COLO668 (cell line): ENCODE measurements at regions not wholly inside any gene's neighbourhood (a gene's known extent, or its start where the extent isn't known, plus 50 kb on each side); places are given as distances from the start of the nearest gene placed in this dataset.

Experiments used
- DNase-seq: peaks from one replicate; lab custom pipeline; 2025; ENCODE audit not compliant: unreplicated experiment; lab: John Stamatoyannopoulos, UW

DNA sequence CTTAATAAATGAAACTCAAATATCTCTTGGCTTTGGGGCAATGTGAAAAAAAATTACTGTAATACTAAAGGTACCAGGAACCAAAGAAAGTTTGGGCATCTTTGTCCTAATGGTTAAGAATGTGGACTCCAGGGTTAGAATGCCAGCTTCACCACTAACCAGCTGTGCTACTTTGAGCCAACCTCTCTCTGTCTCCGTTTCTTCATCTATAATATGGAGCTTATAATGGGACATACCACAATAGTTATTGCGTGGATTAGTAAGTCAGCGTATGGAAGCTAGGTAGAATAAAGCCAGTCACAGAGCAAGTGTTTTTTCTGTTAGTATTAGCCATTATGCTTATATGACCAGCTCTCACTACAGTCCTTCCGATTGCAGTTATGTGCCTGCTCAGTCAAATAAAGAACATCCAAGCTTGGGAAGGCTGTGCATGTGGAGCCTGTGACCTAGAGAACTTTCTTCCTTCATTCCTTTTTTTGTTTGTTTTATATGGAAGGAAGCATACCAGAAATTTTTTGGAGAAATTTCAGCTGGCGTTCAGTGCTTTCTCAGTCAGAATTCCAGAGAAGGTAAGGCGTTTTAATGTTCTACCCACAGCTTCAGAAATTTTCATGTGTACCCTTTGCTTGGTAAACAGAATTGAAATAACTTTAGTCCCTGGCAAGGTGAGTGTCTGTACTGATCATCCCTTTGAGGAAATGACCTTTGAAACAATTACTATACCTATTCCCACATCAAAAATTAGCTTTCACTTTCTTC is 114.0 kb upstream of the RND3 start:
- DNase-seq: no peak

DNA sequence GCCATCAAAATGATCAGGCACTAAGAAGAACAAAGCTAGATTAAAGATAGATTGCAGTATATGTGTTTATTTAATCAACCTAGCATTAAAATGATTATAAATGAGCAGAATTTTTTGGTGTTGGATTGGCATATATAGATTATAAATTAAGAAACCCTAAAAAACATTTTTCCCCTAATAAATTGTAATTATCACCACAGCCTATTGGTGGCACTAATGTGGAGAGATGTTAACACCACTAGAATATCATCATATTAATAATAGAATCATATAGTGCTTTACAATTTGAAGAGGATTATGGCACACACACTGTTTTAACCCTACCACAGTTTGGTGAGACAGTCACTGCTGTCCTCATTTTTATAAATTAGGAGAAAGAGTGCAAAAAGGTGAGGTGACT is 112.4 kb upstream of the RND3 start:
- DNase-seq: no peak

- DNase-seq: no peak
Observed at GRCh38 chr2:150598383-150598782, 110.9 kb upstream of the RND3 start.

GRCh38 chr2:150595803-150596470 is 108.5 kb upstream of the RND3 start:
- DNase-seq: no peak

- DNase-seq: no peak
Observed at GRCh38 chr2:150594299-150594698, 106.8 kb upstream of the RND3 start.

GRCh38 chr2:150591496-150592285 is 104.2 kb upstream of the RND3 start:
- no peak for DNase-seq

GRCh38 chr2:150589681-150590080 is 102.2 kb upstream of the RND3 start:
- DNase-seq: no peak

DNA sequence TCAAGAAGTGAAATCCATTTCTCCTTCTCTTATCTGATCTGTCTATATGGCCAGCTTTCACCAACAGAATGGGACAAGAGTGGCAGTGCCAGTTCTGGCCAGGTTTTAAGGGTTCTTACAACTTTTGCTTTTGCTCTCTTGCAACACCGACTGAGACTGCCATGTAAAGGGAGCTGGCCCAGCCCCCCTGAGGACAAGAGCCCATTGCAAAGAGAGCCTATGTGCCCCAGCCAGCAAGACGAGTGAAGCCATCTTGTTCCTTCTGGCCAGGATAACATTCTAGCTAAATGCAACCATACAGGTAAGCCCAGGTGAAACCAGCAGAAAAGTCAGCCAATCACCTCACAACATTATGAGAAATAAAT is 101.0 kb upstream of the RND3 start:
- no peak for DNase-seq

GRCh38 chr2:150587547-150588505 is 100.4 kb upstream of the RND3 start:
- DNase-seq: no peak

DNA sequence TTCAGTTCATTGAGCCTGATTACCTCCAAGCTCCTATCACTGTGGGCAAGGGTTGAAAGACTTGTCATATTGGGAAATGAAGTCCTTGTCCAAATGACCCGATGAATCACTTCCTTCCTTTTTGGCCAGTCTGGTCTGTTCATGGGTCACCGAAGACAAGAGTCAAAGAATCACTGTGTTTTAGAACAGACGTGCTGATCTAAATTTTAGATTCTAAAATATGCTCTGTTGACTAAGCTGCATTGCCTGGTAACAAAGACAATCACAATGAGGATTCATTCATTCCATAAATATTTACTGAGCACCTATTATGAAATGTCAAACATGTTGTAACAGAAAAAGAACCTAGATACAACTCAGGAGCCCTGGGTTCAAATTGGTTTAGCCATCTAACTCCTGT is 99.4 kb upstream of the RND3 start:
- DNase-seq: no peak

GRCh38 chr2:150585221-150585971 is 97.9 kb upstream of the RND3 start:
- DNase-seq: no peak

DNA sequence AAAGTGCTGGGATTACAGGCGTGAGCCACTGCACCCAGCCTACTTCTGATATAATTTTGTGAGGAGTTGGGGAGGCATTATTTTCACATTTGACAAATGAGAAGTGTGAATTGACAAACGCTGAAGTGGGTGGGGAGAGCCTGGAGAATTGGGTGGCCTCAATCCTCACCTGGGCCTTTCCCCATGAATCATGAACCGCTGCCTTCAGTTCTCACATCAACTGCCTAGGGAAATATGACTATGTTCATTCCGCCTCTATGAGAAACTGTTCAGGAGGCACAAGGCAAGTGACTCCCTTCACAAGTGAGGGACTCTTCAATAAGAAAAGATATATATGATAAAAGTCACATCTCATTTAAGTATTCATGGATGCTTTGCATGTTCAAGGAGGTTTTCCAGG is 96.6 kb upstream of the RND3 start:
- DNase-seq: no peak

DNA sequence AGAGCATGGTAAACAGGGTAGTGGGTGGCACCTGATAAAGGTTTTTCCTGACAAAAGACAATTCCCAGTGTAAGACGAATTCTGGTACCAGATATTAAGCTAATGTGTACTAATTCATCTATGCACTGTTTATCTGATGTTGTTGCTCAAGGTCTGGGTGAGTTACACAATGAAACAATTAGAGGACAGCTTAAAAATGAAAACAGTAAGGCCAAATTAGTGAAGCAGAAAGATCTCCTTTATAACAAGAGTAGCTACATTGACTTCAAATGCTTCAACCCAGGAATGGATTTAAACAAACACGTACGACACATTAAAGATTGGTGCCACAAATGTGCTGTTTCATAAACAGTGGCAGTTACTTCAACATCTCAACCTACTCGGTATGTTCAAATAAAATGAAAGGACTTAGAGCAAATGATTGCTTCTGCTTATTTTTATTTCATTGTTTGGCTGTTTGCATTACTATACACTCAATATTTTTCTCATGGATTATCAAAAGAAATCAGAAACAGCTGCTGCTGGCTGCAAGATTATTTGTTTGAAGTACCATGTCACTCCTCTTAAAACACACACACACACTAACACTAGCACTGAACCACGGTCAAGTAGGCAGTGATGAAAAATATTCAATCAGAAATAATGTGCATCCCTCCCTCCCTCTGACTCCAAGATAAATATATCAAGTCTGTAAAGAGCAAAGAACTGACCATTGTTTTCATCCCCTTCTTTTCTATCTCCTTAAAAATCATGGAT is 94.4 kb upstream of the RND3 start:
- DNase-seq: no peak

GRCh38 chr2:150578481-150578880 is 91.0 kb upstream of the RND3 start:
- DNase-seq: no peak

GRCh38 chr2:150575861-150576260 is 88.4 kb upstream of the RND3 start:
- no peak for DNase-seq

- DNase-seq: no peak
Observed at GRCh38 chr2:150572961-150573395, 85.5 kb upstream of the RND3 start.

DNA sequence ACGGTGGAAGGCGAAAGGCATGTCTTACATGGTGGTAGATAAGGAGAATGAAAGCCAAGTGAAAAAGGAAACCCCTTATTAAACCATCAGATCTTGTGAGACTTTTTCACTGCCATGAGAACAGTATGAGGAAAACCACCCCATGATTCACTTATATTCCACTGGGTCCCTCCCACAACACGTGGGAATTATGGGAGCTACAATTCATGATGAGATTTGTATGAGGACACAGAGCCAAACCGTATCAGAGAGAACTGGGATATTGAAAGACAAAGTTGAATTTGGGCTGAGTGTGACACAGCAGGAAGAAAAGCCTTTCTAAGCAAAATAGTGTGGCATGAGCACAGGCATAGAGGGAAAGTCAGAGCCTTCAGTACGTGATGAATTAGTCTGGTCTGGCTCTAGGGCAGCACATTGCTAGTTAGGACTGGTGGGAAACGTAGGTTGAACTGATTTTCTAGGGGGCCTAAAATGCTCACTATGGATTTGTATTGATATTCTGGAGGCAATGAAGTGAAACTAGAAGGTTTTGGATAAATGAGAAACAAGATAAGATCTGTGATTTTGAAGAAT is 84.8 kb upstream of the RND3 start:
- DNase-seq: no peak

DNA sequence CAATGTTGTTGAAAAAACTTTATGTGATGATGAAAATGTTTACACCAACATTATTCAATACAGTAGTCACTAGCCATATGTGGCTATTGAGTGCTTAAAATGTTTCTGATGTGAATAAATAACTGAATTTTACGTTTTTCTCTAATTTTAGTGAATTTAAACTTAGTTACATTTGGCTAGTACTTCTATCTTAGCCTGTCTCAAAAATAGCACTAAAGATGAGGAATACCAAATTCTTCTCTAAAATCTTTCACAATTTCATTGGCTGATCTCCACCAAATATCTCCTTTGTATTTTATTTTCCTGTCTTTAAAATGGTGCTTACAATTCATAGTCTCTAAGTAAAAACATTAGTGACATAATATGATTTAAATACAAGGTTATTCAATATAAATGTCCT is 83.7 kb upstream of the RND3 start:
- DNase-seq: no peak

DNA sequence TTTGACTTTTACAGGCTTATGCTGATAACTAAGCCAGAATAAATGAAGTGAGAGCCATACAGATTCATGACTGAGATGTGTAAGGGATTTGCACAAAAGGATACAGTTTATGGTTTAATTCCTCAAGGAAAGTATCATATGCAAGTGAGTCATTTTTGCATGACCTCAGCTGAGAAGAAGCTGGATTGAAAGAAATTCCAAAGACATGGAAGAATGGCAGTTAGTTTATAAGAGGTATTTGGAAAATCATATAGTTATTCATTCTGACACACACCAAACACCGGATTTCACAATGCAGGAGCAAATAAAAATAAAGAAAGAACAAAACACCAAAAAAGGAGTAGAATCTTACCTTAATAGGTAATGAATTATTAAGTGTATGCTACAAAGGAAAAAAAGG is 83.2 kb upstream of the RND3 start:
- DNase-seq: no peak
